H9 (cell line): ENCODE measurements at regions not wholly inside any gene's neighbourhood (a gene's known extent, or its start where the extent isn't known, plus 50 kb on each side); places are given as distances from the start of the nearest gene placed in this dataset.

Experiments
- DNase-seq: peaks from one replicate; pipeline ENCODE4 v3.0.0-alpha.2; 2017
- H2AFZ ChIP-seq: one replicate; pipeline ENCODE4 v1.6.1; 2013; ENCODE audit warnings: mild to moderate bottlenecking, low read length, control low read depth, moderate library complexity
- H2AK5ac ChIP-seq: 2 replicates; pipeline ENCODE4 v1.6.1; 2013; ENCODE audit warnings: low read length, control low read depth, mixed read lengths; ENCODE audit not compliant: insufficient read length
- H2BK120ac ChIP-seq: one replicate; pipeline ENCODE4 v1.6.1; 2013; ENCODE audit warnings: low read depth, mild to moderate bottlenecking, low read length, control low read depth, inconsistent platforms; ENCODE audit not compliant: poor library complexity, severe bottlenecking
- H2BK12ac ChIP-seq: 2 replicates; pipeline ENCODE4 v1.6.1; 2013; ENCODE audit warnings: low read length, control low read depth, mixed read lengths, low read depth; ENCODE audit not compliant: insufficient read length
- H2BK15ac ChIP-seq: 2 replicates; pipeline ENCODE4 v1.6.1; 2013; ENCODE audit warnings: low read depth, low read length, control low read depth
- H2BK20ac ChIP-seq: one replicate; pipeline ENCODE4 v1.6.1; 2013; ENCODE audit warnings: low read depth, mild to moderate bottlenecking, low read length, control low read depth, inconsistent platforms; ENCODE audit not compliant: poor library complexity, severe bottlenecking
- H2BK5ac ChIP-seq: 2 replicates; pipeline ENCODE4 v1.6.1; 2013; ENCODE audit warnings: low read length, control low read depth, mixed read lengths; ENCODE audit not compliant: insufficient read length
- H3K14ac ChIP-seq: 2 replicates; pipeline ENCODE4 v1.6.1; 2013; ENCODE audit warnings: low read length, control low read depth; ENCODE audit not compliant: insufficient read depth
- H3K18ac ChIP-seq: 2 replicates; pipeline ENCODE4 v1.6.1; 2013; ENCODE audit warnings: low read depth, mild to moderate bottlenecking, mixed read lengths, low read length, control low read depth; ENCODE audit not compliant: insufficient read length
- H3K23ac ChIP-seq: 2 replicates; pipeline ENCODE4 v1.6.1; 2013; ENCODE audit warnings: low read length, control low read depth, mixed read lengths, low read depth; ENCODE audit not compliant: insufficient read length
- H3K23me2 ChIP-seq: 2 replicates; pipeline ENCODE4 v1.6.1; 2013; ENCODE audit warnings: low read depth, mild to moderate bottlenecking, mixed read lengths, low read length, control low read depth; ENCODE audit not compliant: insufficient read length, poor library complexity, severe bottlenecking
- H3K27ac ChIP-seq: 2 replicates; pipeline ENCODE4 v1.5.1; 2013; ENCODE audit warnings: low read length, control low read depth, mixed read lengths, low read depth; ENCODE audit not compliant: insufficient read length
- H3K27me3 ChIP-seq: 2 replicates; pipeline ENCODE4 v1.6.1; 2013; ENCODE audit warnings: low read length, control low read depth, inconsistent platforms; ENCODE audit not compliant: insufficient read depth
- H3K4ac ChIP-seq: 2 replicates; pipeline ENCODE4 v1.6.1; 2013; ENCODE audit warnings: low read depth, mild to moderate bottlenecking, control low read depth, inconsistent platforms, low read length, moderate library complexity
- H3K4me1 ChIP-seq: 2 replicates; pipeline ENCODE4 v1.6.1; 2013; ENCODE audit warnings: low read length, control low read depth, inconsistent platforms; ENCODE audit not compliant: insufficient read depth
- H3K4me2 ChIP-seq: 2 replicates; pipeline ENCODE4 v1.6.1; 2013; ENCODE audit warnings: low read length, control low read depth, mixed read lengths; ENCODE audit not compliant: insufficient read length, insufficient read depth
- H3K56ac ChIP-seq: 2 replicates; pipeline ENCODE4 v1.6.1; 2013; ENCODE audit warnings: low read depth, mild to moderate bottlenecking, mixed read lengths, low read length, control low read depth; ENCODE audit not compliant: insufficient read length
- H3K79me1 ChIP-seq: 2 replicates; pipeline ENCODE4 v1.6.1; 2013; ENCODE audit warnings: low read depth, mild to moderate bottlenecking, moderate library complexity, low read length, control low read depth, inconsistent platforms; ENCODE audit not compliant: insufficient read depth, poor library complexity, severe bottlenecking
- H3K79me2 ChIP-seq: 2 replicates; pipeline ENCODE4 v1.6.1; 2013; ENCODE audit warnings: low read length, control low read depth, inconsistent platforms; ENCODE audit not compliant: insufficient read depth
- H3K9ac ChIP-seq: 2 replicates; pipeline ENCODE4 v1.6.1; 2013; ENCODE audit warnings: low read length, control low read depth, mixed read lengths; ENCODE audit not compliant: insufficient read length; ENCODE audit errors: extremely low read depth
- H3K9me3 ChIP-seq: one replicate; pipeline ENCODE4 v1.6.1; 2013; ENCODE audit warnings: low read depth, low read length, inconsistent platforms; ENCODE audit not compliant: control insufficient read depth
- H3T11ph ChIP-seq: one replicate; pipeline ENCODE4 v1.6.1; 2013; ENCODE audit warnings: mild to moderate bottlenecking, low read length, control low read depth, inconsistent platforms
- H4K20me1 ChIP-seq: one replicate; pipeline ENCODE4 v1.6.1; 2013; ENCODE audit not compliant: control insufficient read depth, insufficient read length, insufficient read depth
- H4K5ac ChIP-seq: 2 replicates; pipeline ENCODE4 v1.6.1; 2013; ENCODE audit warnings: low read depth, mild to moderate bottlenecking, mixed read lengths, low read length, control low read depth; ENCODE audit not compliant: insufficient read length
- H4K8ac ChIP-seq: replicated peaks from 2 replicates; pipeline ENCODE4 v1.6.1; 2013; ENCODE audit warnings: low read length, control low read depth, mixed read lengths, low read depth; ENCODE audit not compliant: insufficient read length
- H4K91ac ChIP-seq: 2 replicates; pipeline ENCODE4 v1.6.1; 2013; ENCODE audit warnings: low read depth, mild to moderate bottlenecking, moderate library complexity, mixed read lengths, low read length, control low read depth; ENCODE audit not compliant: insufficient read length
- H3K27ac Mint-ChIP-seq, 3 experiments: 2 replicates in 2 of 3; 3 replicates in 1 of 3; pipeline ENCODE4 v1.8.0; 2020 to 2021; ENCODE audit warnings: mixed read lengths in 3 of 3, mild to moderate bottlenecking in 1 of 3, moderate library complexity in 1 of 3
- H3K27me3 Mint-ChIP-seq: 2 replicates; pipeline ENCODE4 v1.8.0; 2021; ENCODE audit warnings: low read depth, mild to moderate bottlenecking, moderate library complexity, mixed read lengths
- H3K36me3 Mint-ChIP-seq, 3 experiments: 2 replicates in 2 of 3; 3 replicates in 1 of 3; pipeline ENCODE4 v1.8.0; 2020 to 2021; ENCODE audit warnings: low read depth in 3 of 3, mixed read lengths in 3 of 3; ENCODE audit not compliant: insufficient read depth in 1 of 3
- H3K4me1 Mint-ChIP-seq, 2 experiments: 2 replicates each; pipeline ENCODE4 v1.8.0; 2020; ENCODE audit warnings: mixed read lengths in 2 of 2
- H3K4me3 Mint-ChIP-seq, 2 experiments: 2 replicates in 1 of 2; 3 replicates in 1 of 2; pipeline ENCODE4 v1.8.0; 2020 to 2021; ENCODE audit warnings: mild to moderate bottlenecking in 2 of 2, mixed read lengths in 2 of 2, moderate library complexity in 1 of 2
- H3K9me3 Mint-ChIP-seq, 2 experiments: 2 replicates in 1 of 2; 3 replicates in 1 of 2; pipeline ENCODE4 v1.8.0; 2020; ENCODE audit warnings: mild to moderate bottlenecking in 2 of 2, mixed read lengths in 2 of 2, moderate library complexity in 1 of 2
- CTCF ChIP-seq: fragments of 200-600 bp; sonication (generic); conservative IDR thresholded peaks from 3 replicates; pipeline ENCODE4 v1.8.0; 2021; ENCODE audit warnings: antibody characterized with exemption, mild to moderate bottlenecking
- WGBS: extraction: QIAGEN DNeasy Blood & Tissue Kit; methylation state at CpG from one replicate; pipeline ENCODE4 v1.1.7; 2013; ENCODE audit warnings: missing lambda C conversion rate, low lambda C conversion rate, mixed read lengths; ENCODE audit not compliant: insufficient read length; ENCODE audit errors: extremely low coverage; 5-methylcytosine and 5-hydroxymethylcytosine counted together

- no peak overlapping the region for H4K91ac ChIP-seq
- H3K79me1 ChIP-seq: no peaks in the 10 kb centered on the region
- H3K4me1 Mint-ChIP-seq: peaks cover 7% of the 10 kb centered on the region in 2 experiments; a peak in 3 of 4 replicates
- H3K4ac ChIP-seq: no peak overlapping the region
- TF ChIP-seq CTCF: no peak
- H4K20me1 ChIP-seq: no peaks in the 10 kb centered on the region
- H2BK120ac ChIP-seq: no peak overlapping the region
- no peak overlapping the region for H3K4me3 Mint-ChIP-seq
- peaks cover 16 to 17% of the 10 kb centered on the region in 2 experiments for H3K9me3 Mint-ChIP-seq
- no peaks in the 10 kb centered on the region for H3K4me1 ChIP-seq
- no peaks in the 10 kb centered on the region for H3K79me2 ChIP-seq
- no peak for DNase-seq
- H2BK20ac ChIP-seq: no peak overlapping the region
- H3K23me2 ChIP-seq: no peaks in the 10 kb centered on the region
- H3K56ac ChIP-seq: no peak overlapping the region
- peaks cover 15 to 17% (median 15%) of the 10 kb centered on the region in 3 experiments for H3K36me3 Mint-ChIP-seq
- no peak overlapping the region for H2BK5ac ChIP-seq
- H2AK5ac ChIP-seq: no peak overlapping the region
- H3K9ac ChIP-seq: no peak overlapping the region
- no CpG with 5 or more reads among the region's 2 CpGs for WGBS
- peaks cover 10% of the 10 kb centered on the region for H3K9me3 ChIP-seq
- H3K18ac ChIP-seq: no peak overlapping the region
- H4K8ac ChIP-seq: no peak overlapping the region
- H3K14ac ChIP-seq: no peak overlapping the region
- H3K27me3 Mint-ChIP-seq: peaks cover 2% of the 10 kb centered on the region; the same call in 1 of the 2 replicates
- no peak overlapping the region for H3K23ac ChIP-seq
- no peak overlapping the region for H2AFZ ChIP-seq
- no peak overlapping the region for H3K27ac ChIP-seq
- H2BK15ac ChIP-seq: no peak overlapping the region
- no peak overlapping the region for H3T11ph ChIP-seq
- no peak overlapping the region for H3K4me2 ChIP-seq
- H4K5ac ChIP-seq: no peak overlapping the region
- no peak overlapping the region for H2BK12ac ChIP-seq
- H3K27ac Mint-ChIP-seq: no peak overlapping the region
- H3K27me3 ChIP-seq: no peaks in the 10 kb centered on the region
These were observed 142.7 kb downstream of the ANXA1 start for GRCh38 chr9:73294336-73294735.
